ENCODE measurements at regions not wholly inside any gene's neighbourhood (a gene's known extent, or its start where the extent isn't known, plus 50 kb on each side); places are given as distances from the start of the nearest gene placed in this dataset.

DNA sequence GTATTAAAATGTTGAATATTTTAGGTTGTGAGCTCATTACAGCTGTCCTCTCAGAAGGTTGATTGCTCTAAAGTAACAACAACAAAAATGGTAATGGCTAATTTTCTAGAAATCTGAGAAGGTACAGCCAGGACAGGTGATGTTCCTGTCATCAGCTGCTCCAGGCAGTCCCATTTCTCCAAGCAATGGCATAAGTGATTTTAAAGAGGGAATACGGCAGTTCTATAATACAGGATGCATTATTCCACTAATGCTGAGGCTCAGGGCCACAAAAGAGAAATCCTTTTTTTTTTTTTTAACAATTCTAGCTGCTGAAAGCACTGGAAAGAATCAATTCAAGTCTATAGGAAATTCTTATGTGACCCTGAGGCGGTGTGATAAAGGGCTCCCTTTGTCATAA, 199.9 kb downstream of the PMAIP1 start:
- TF ChIP-seq, protein P1, sequence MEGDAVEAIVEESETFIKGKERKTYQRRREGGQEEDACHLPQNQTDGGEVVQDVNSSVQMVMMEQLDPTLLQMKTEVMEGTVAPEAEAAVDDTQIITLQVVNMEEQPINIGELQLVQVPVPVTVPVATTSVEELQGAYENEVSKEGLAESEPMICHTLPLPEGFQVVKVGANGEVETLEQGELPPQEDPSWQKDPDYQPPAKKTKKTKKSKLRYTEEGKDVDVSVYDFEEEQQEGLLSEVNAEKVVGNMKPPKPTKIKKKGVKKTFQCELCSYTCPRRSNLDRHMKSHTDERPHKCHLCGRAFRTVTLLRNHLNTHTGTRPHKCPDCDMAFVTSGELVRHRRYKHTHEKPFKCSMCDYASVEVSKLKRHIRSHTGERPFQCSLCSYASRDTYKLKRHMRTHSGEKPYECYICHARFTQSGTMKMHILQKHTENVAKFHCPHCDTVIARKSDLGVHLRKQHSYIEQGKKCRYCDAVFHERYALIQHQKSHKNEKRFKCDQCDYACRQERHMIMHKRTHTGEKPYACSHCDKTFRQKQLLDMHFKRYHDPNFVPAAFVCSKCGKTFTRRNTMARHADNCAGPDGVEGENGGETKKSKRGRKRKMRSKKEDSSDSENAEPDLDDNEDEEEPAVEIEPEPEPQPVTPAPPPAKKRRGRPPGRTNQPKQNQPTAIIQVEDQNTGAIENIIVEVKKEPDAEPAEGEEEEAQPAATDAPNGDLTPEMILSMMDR (IDR thresholded peaks at IDR 0.05): no peak
- TF ChIP-seq EZH2phosphoT487 (IDR thresholded peaks at IDR 0.05) (no peak), EZH2 (IDR thresholded peaks at IDR 0.05) (no peak)
